ENCODE measurements at regions not wholly inside any gene's neighbourhood (a gene's known extent, or its start where the extent isn't known, plus 50 kb on each side); places are given as distances from the start of the nearest gene placed in this dataset.

DNA sequence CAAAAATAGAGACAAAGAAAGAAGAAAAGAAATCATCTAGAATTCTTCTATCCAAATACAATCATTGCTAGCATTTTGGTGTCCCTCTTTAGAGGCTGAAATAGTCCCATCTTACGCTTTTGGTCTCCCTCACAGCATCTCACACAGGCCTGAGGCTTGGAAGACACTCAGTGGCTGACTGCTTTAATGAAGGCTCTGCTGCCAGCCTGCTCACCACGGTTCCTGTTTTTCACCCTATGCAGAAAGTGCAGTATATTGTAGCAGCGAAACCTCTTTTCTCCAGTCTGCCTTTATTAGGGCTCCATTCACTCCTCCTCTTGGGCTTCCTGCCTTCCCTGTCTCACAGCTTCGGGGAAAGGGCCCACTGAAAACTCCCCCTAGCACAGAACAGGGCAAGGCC, 102.2 kb downstream of the JCAD start:
- CTCF ChIA-PET: no interaction called here
- H3K36me3 ChIP-seq (ENCODE audit: control insufficient read depth in 2 of 2, insufficient read depth in 1 of 2, low read length in 2 of 2): no peaks in the 10 kb centered on the region
- no peaks in the 10 kb centered on the region for H3K4me1 ChIP-seq (ENCODE audit: control insufficient read depth, insufficient read depth, low read length)
- TF ChIP-seq ZNF664 (tag by site-specific recombination; IDR thresholded peaks at IDR 0.05): no peak
- TF ChIP-seq, protein P1, sequence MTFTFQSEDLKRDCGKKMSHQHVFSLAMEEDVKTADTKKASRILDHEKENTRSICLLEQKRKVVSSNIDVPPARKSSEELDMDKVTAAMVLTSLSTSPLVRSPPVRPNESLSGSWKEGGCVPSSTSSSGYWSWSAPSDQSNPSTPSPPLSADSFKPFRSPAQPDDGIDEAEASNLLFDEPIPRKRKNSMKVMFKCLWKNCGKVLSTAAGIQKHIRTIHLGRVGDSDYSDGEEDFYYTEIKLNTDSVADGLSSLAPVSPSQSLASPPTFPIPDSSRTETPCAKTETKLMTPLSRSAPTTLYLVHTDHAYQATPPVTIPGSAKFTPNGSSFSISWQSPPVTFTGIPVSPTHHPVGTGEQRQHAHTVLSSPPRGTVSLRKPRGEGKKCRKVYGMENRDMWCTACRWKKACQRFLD (tag by site-specific recombination; IDR thresholded peaks at IDR 0.05): no peak
- TF ChIP-seq, protein P2, sequence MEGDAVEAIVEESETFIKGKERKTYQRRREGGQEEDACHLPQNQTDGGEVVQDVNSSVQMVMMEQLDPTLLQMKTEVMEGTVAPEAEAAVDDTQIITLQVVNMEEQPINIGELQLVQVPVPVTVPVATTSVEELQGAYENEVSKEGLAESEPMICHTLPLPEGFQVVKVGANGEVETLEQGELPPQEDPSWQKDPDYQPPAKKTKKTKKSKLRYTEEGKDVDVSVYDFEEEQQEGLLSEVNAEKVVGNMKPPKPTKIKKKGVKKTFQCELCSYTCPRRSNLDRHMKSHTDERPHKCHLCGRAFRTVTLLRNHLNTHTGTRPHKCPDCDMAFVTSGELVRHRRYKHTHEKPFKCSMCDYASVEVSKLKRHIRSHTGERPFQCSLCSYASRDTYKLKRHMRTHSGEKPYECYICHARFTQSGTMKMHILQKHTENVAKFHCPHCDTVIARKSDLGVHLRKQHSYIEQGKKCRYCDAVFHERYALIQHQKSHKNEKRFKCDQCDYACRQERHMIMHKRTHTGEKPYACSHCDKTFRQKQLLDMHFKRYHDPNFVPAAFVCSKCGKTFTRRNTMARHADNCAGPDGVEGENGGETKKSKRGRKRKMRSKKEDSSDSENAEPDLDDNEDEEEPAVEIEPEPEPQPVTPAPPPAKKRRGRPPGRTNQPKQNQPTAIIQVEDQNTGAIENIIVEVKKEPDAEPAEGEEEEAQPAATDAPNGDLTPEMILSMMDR (tag by site-specific recombination; IDR thresholded peaks at IDR 0.05): no peak
- TF ChIP-seq GLIS2 (tag by site-specific recombination; IDR thresholded peaks at IDR 0.05): no peak
- no peak for TF ChIP-seq ZBTB1 (tag by site-specific recombination; IDR thresholded peaks at IDR 0.05)
- no peak for TF ChIP-seq ZNF621 (tag by site-specific recombination; IDR thresholded peaks at IDR 0.05)
- TF ChIP-seq ZNF426 (tag by site-specific recombination; IDR thresholded peaks at IDR 0.05): no peak
- no peak for TF ChIP-seq ZNF658 (tag by site-specific recombination; IDR thresholded peaks at IDR 0.05)
- no peak for TF ChIP-seq PRDM1 (tag by site-specific recombination; IDR thresholded peaks at IDR 0.05)
- TF ChIP-seq ZNF223 (tag by site-specific recombination; IDR thresholded peaks at IDR 0.05): no peak
- TF ChIP-seq MEIS1 (CRISPR knock-in tag; IDR thresholded peaks at IDR 0.05; ENCODE audit: borderline replicate concordance): no peak
- no peak for TF ChIP-seq ZNF473 (tag by site-specific recombination; IDR thresholded peaks at IDR 0.05)
- TF ChIP-seq ZNF114 (tag by site-specific recombination; IDR thresholded peaks at IDR 0.05): no peak
- TF ChIP-seq, protein P3, sequence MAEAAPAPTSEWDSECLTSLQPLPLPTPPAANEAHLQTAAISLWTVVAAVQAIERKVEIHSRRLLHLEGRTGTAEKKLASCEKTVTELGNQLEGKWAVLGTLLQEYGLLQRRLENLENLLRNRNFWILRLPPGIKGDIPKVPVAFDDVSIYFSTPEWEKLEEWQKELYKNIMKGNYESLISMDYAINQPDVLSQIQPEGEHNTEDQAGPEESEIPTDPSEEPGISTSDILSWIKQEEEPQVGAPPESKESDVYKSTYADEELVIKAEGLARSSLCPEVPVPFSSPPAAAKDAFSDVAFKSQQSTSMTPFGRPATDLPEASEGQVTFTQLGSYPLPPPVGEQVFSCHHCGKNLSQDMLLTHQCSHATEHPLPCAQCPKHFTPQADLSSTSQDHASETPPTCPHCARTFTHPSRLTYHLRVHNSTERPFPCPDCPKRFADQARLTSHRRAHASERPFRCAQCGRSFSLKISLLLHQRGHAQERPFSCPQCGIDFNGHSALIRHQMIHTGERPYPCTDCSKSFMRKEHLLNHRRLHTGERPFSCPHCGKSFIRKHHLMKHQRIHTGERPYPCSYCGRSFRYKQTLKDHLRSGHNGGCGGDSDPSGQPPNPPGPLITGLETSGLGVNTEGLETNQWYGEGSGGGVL (tag by site-specific recombination; IDR thresholded peaks at IDR 0.05): no peak
- no peak for TF ChIP-seq ZEB2 (tag by site-specific recombination; IDR thresholded peaks at IDR 0.05)
- no peak for TF ChIP-seq KLF16 (tag by site-specific recombination; IDR thresholded peaks at IDR 0.05)
- TF ChIP-seq ZNF843 (tag by site-specific recombination; IDR thresholded peaks at IDR 0.05): no peak
- TF ChIP-seq ZNF433 (tag by site-specific recombination; IDR thresholded peaks at IDR 0.05; ENCODE audit: low read depth): no peak
- TF ChIP-seq BCL11A (tag by site-specific recombination; IDR thresholded peaks at IDR 0.05; ENCODE audit: low read depth): no peak
- no peaks in the 10 kb centered on the region; the same call in 1 of the 2 replicates for H3K9me3 ChIP-seq (ENCODE audit: control insufficient read depth, insufficient read depth, low read depth, low read length)
- POLR2A ChIA-PET: no interaction called here
- no peak overlapping the region for H3K27ac ChIP-seq (ENCODE audit: extremely low read depth, low read depth, low read length)
- H3K4me3 ChIP-seq (ENCODE audit: low read depth, low read length): no peak overlapping the region

DNA sequence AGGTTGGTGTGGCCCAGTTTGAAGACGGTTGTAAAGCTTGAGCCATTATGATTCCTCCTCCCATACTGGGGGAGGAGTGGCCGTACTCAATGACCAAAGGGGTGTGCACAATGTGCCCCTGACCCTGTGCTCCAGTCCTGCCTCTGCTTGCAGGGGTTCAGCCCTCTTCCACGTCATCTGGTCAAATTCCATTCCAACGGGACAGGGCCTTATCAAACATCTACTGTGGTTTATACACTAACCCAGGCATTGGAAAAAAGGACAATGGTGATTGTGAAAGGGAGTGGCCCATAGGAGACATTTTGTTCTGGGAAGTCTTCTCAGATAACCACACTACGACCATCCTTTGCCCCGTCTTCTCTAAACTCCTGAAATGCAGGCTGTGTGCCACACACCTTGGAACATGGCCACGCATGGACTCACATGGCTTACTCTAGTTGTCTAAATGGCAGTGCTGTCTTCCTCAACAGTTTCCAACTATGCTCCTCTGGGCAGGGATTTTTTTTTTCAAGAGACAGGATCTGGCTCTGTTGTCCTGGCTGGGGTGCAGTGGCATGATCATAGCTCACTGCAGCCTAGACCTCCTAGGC, 103.0 kb downstream of the JCAD start:
- Histone ChIP-seq H3K9me3 (ENCODE audit: control insufficient read depth, insufficient read depth, low read depth, low read length) (no peaks in the 10 kb centered on the region; the same call in 1 of the 2 replicates), H3K27ac (ENCODE audit: extremely low read depth, low read depth, low read length) (no peak overlapping the region), H3K4me1 (ENCODE audit: control insufficient read depth, insufficient read depth, low read length) (no peaks in the 10 kb centered on the region), H3K4me3 (ENCODE audit: low read depth, low read length) (no peak overlapping the region), H3K36me3 (ENCODE audit: control insufficient read depth in 2 of 2, insufficient read depth in 1 of 2, low read length in 2 of 2) (no peaks in the 10 kb centered on the region)
- CTCF ChIA-PET: no interaction called here
- POLR2A ChIA-PET: no interaction called here
- TF ChIP-seq, protein P4, sequence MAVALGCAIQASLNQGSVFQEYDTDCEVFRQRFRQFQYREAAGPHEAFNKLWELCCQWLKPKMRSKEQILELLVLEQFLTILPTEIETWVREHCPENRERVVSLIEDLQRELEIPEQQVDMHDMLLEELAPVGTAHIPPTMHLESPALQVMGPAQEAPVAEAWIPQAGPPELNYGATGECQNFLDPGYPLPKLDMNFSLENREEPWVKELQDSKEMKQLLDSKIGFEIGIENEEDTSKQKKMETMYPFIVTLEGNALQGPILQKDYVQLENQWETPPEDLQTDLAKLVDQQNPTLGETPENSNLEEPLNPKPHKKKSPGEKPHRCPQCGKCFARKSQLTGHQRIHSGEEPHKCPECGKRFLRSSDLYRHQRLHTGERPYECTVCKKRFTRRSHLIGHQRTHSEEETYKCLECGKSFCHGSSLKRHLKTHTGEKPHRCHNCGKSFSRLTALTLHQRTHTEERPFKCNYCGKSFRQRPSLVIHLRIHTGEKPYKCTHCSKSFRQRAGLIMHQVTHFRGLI (tag by site-specific recombination; IDR thresholded peaks at IDR 0.05): no peak
- peak; percentile 18 for TF ChIP-seq SETDB1 (IDR thresholded peaks at IDR 0.05; ENCODE audit: insufficient read length, low read length)
